CD4-positive, alpha-beta T cell (primary cell): ENCODE measurements at regions not wholly inside any gene's neighbourhood (a gene's known extent, or its start where the extent isn't known, plus 50 kb on each side); places are given as distances from the start of the nearest gene placed in this dataset.

Experiments
- ATAC-seq: fragments of 200-7000 bp; cut with Tn5 transposase; one replicate; pipeline ENCODE4 v1.10.0; 2022; ENCODE audit warnings: mild to moderate bottlenecking; ENCODE audit not compliant: poor library complexity
- CTCF ChIA-PET: fragments of 350-600 bp; sonication (Branson Sonifier 250); formaldehyde crosslinking; loops from one replicate; lab custom pipeline; 2021; ENCODE audit warnings: antibody characterized with exemption, inconsistent platforms; lab: Charles Lee
- POLR2A ChIA-PET: fragments of 350-600 bp; sonication (Branson Sonifier 250); formaldehyde crosslinking; loops from one replicate; lab custom pipeline; 2021; ENCODE audit warnings: antibody characterized with exemption, inconsistent platforms; lab: Charles Lee
- DNase-seq, 14 experiments: peaks; one replicate each; pipeline ENCODE4 v3.0.0-alpha.2; 2013 to 2020; ENCODE audit warnings: mixed read lengths in 2 of 14
- H3K27ac ChIP-seq, 2 donors: one replicate each; pipeline versions ENCODE4 v1.5.1 to v1.7.0; 2013; ENCODE audit warnings: low read length in 2 of 2, low read depth in 1 of 2, mild to moderate bottlenecking in 1 of 2
- H3K27me3 ChIP-seq, 2 experiments: 1 replicate in 1 of 2; 2 replicates in 1 of 2; pipeline versions ENCODE4 v1.6.1 to v1.7.0; 2013; ENCODE audit warnings: low read length in 2 of 2, control low read depth in 1 of 2, mild to moderate bottlenecking in 1 of 2, moderate library complexity in 1 of 2; ENCODE audit not compliant: insufficient read depth in 2 of 2, control insufficient read depth in 1 of 2
- H3K36me3 ChIP-seq: one replicate; pipeline ENCODE4 v1.6.1; 2013; ENCODE audit warnings: low read length, control low read depth; ENCODE audit not compliant: insufficient read depth
- H3K4me1 ChIP-seq: one replicate; pipeline ENCODE4 v1.6.1; 2013; ENCODE audit warnings: low read length, control low read depth; ENCODE audit not compliant: insufficient read depth
- H3K4me3 ChIP-seq: one replicate; pipeline ENCODE4 v1.5.1; 2013; ENCODE audit warnings: mild to moderate bottlenecking, low read length, moderate library complexity
- H3K9me3 ChIP-seq, 2 experiments: 1 replicate in 1 of 2; 2 replicates in 1 of 2; pipeline versions ENCODE4 v1.6.1 to v1.7.0; 2013; ENCODE audit warnings: low read length in 2 of 2, mild to moderate bottlenecking in 2 of 2, control low read depth in 1 of 2, moderate library complexity in 1 of 2; ENCODE audit not compliant: control insufficient read depth in 1 of 2, insufficient read depth in 1 of 2
- H3K27ac Mint-ChIP-seq: one replicate; pipeline ENCODE4 v1.8.0; 2020; ENCODE audit warnings: mixed read lengths
- H3K27me3 Mint-ChIP-seq: one replicate; pipeline ENCODE4 v1.8.0; 2021; ENCODE audit warnings: mixed read lengths
- H3K36me3 Mint-ChIP-seq: one replicate; pipeline ENCODE4 v1.8.0; 2021; ENCODE audit warnings: low read depth, mixed read lengths
- H3K4me1 Mint-ChIP-seq: one replicate; pipeline ENCODE4 v1.8.0; 2021; ENCODE audit warnings: low read depth, mixed read lengths
- H3K4me3 Mint-ChIP-seq: one replicate; pipeline ENCODE4 v1.8.0; 2020; ENCODE audit warnings: mild to moderate bottlenecking, mixed read lengths
- H3K9me3 Mint-ChIP-seq: one replicate; pipeline ENCODE4 v1.8.0; 2020; ENCODE audit warnings: mixed read lengths
- intact Hi-C, 2 experiments: fragments of 100-400 bp; cut with DNase I in 1 of 2; cut with micrococcal nuclease in 1 of 2; formaldehyde crosslinking; loops; one replicate each; pipeline versions ENCODE4 v1.15.1 to v1.9.0; 2023 to 2025; cut with DNase I, micrococcal nuclease
- TF ChIP-seq, protein P1 (sequence below): fragments of 200-600 bp; IDR thresholded peaks from one replicate; pipeline ENCODE4 v1.8.0; 2022; ENCODE audit warnings: antibody characterized with exemption, mild to moderate bottlenecking

DNA sequence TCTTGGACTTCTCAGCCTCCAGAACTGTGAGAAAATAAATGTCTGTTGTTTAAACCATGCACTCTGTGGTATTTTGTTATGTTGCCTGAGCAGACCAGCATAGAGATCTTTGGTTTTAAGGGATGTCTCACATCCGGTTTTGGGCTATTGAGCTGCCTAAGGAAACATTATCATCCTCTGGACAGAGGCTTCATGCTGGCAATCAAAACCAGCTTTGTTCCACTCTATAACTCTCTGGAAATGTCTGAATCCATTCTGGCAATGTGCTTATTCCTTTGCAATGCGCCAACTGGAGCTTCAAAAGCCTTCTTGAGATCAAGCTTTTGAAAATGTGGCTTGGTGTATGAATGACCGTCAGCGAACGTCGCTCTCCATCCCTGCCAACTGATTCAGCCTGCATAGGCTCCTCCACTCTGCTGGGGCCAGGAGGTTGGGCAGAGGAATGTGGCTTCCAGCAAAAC, 183.6 kb upstream of the MGAT5 start:
- Histone ChIP-seq H3K4me3 (no peak overlapping the region), H3K9me3 (no peaks in the 10 kb centered on the region), H3K36me3 (no peaks in the 10 kb centered on the region), H3K27me3 (no peaks in the 10 kb centered on the region), H3K4me1 (no peaks in the 10 kb centered on the region), H3K27ac (no peak overlapping the region)
- Mint-ChIP-seq H3K36me3 (no peaks in the 10 kb centered on the region), H3K4me1 (no peaks in the 10 kb centered on the region), H3K27ac (no peak overlapping the region), H3K27me3 (peaks cover 8% of the 10 kb centered on the region), H3K9me3 (no peaks in the 10 kb centered on the region), H3K4me3 (no peak overlapping the region)
- TF ChIP-seq, protein P1, sequence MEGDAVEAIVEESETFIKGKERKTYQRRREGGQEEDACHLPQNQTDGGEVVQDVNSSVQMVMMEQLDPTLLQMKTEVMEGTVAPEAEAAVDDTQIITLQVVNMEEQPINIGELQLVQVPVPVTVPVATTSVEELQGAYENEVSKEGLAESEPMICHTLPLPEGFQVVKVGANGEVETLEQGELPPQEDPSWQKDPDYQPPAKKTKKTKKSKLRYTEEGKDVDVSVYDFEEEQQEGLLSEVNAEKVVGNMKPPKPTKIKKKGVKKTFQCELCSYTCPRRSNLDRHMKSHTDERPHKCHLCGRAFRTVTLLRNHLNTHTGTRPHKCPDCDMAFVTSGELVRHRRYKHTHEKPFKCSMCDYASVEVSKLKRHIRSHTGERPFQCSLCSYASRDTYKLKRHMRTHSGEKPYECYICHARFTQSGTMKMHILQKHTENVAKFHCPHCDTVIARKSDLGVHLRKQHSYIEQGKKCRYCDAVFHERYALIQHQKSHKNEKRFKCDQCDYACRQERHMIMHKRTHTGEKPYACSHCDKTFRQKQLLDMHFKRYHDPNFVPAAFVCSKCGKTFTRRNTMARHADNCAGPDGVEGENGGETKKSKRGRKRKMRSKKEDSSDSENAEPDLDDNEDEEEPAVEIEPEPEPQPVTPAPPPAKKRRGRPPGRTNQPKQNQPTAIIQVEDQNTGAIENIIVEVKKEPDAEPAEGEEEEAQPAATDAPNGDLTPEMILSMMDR = no peak
- DNase-seq = no peak
- CTCF ChIA-PET = no interaction called here
- POLR2A ChIA-PET = interaction anchor here (1.0 kb wide), 1 partner anchor 9 kb away, joined by 3 read pairs; no protein-coding TSS in a partner anchor
- ATAC-seq = no peak
- intact Hi-C loops = no loop called here

DNA sequence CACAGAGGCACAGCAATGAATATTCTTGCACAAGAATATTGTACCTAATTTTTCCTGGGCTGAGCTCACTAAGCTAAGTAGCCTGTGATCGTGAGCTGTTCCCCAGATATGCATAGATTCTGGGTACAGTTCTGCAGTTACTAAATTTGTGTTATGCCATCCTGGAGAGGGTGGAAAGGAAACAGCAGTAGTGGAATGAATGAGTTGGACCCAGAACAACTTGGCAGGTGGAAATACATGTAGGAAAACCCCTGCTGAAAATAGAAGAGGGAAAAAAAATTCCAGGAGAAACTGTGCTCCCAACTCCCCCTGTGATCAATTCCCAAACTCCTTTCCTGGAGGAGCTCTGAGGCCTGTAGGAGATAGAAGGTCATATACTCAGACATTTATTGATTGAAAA, 181.5 kb upstream of the MGAT5 start:
- Mint-ChIP-seq H3K4me3 (no peak overlapping the region), H3K27me3 (peaks cover 18% of the 10 kb centered on the region), H3K9me3 (no peaks in the 10 kb centered on the region), H3K27ac (no peak overlapping the region), H3K4me1 (no peaks in the 10 kb centered on the region), H3K36me3 (no peaks in the 10 kb centered on the region)
- peaks cover 0 to 7% of the 10 kb centered on the region in 2 experiments for H3K9me3 ChIP-seq
- POLR2A ChIA-PET = interaction anchor here (0.7 kb wide), 1 partner anchor 478 kb away, joined by 3 read pairs; no protein-coding TSS in a partner anchor
- no peaks in the 10 kb centered on the region for H3K27me3 ChIP-seq
- no peak overlapping the region for H3K27ac ChIP-seq
- CTCF ChIA-PET = no interaction called here
- H3K36me3 ChIP-seq = no peaks in the 10 kb centered on the region
- no peak for DNase-seq
- no peak overlapping the region for H3K4me3 ChIP-seq
- ATAC-seq = no peak
- TF ChIP-seq, protein P1 = no peak
- intact Hi-C loops = no loop called here
- H3K4me1 ChIP-seq = no peaks in the 10 kb centered on the region

DNA sequence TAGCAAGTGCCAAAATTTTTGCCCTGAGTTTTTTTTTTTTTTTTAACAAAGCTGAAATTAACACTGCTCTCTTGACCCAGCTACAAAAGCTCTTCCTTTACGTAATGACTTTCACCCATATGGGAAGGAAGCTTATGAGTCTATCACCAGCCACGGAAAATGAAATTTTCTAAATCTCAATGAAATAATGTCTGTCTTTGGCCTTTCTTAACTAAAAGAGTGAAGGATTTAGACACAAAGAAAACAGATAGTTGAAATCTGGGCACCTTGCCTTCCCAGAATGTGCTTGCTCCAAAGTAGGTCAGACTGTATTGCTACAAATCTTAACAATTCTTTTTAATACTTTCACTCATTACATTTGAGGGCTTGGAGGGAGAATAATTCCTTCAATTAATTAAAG, 180.8 kb upstream of the MGAT5 start:
- ATAC-seq (no peak), DNase-seq (no peak)
- Histone ChIP-seq H3K4me1 (no peaks in the 10 kb centered on the region), H3K4me3 (no peak overlapping the region), H3K36me3 (no peaks in the 10 kb centered on the region), H3K27me3 (no peaks in the 10 kb centered on the region), H3K9me3 (peaks cover 0 to 7% of the 10 kb centered on the region in 2 experiments), H3K27ac (no peak overlapping the region)
- ChIA-PET POLR2A (interaction anchor here (0.7 kb wide), 1 partner anchor 478 kb away, joined by 3 read pairs; no protein-coding TSS in a partner anchor), CTCF (no interaction called here)
- no peak overlapping the region for H3K27ac Mint-ChIP-seq
- TF ChIP-seq, protein P1 = no peak
- intact Hi-C loops = no loop called here
- H3K9me3 Mint-ChIP-seq = no peaks in the 10 kb centered on the region
- H3K4me3 Mint-ChIP-seq = no peak overlapping the region
- H3K36me3 Mint-ChIP-seq = no peaks in the 10 kb centered on the region
- peaks cover 18% of the 10 kb centered on the region for H3K27me3 Mint-ChIP-seq
- H3K4me1 Mint-ChIP-seq = no peaks in the 10 kb centered on the region
